HCT116 (cell line): ENCODE measurements at regions not wholly inside any gene's neighbourhood (a gene's known extent, or its start where the extent isn't known, plus 50 kb on each side); places are given as distances from the start of the nearest gene placed in this dataset.

ENCODE experiments used
- CTCF ChIP-seq, 3 experiments: fragments of 200-600 bp in 1 of 3; sonication (generic) in 1 of 3; IDR thresholded peaks in 2 of 3; conservative IDR thresholded peaks in 1 of 3; 2 replicates each; pipeline ENCODE4 v1.5.1; 2012 to 2017; ENCODE audit warnings: low read depth in 2 of 3, low read length in 2 of 3, antibody characterized with exemption in 1 of 3, borderline replicate concordance in 1 of 3, control low read depth in 1 of 3, mild to moderate bottlenecking in 1 of 3, mixed read lengths in 1 of 3, mixed run types in 1 of 3, moderate library complexity in 1 of 3; ENCODE audit not compliant: insufficient read depth in 1 of 3
- EZH2 ChIP-seq: fragments of 200-600 bp; sonication (generic); IDR thresholded peaks from 2 replicates; pipeline ENCODE4 v1.6.1; 2017; ENCODE audit warnings: antibody characterized with exemption, mixed run types
- EZH2phosphoT487 ChIP-seq: fragments of 200-600 bp; IDR thresholded peaks from 2 replicates; pipeline ENCODE4 v1.6.1; 2018; ENCODE audit warnings: antibody characterized with exemption, borderline replicate concordance

GRCh38 chr3:23686519-23686918, 119.2 kb upstream of the UBE2E1 start:
- TF ChIP-seq EZH2: no peak
- no peak for TF ChIP-seq EZH2phosphoT487
- TF ChIP-seq CTCF (IDR thresholded peaks at IDR 0.05 in 2 of 3, conservative IDR thresholded peaks at IDR 0.05 in 1 of 3; ENCODE audit: borderline replicate concordance in 1 of 3, insufficient read depth in 1 of 3, low read depth in 2 of 3, low read length in 2 of 3): no peak
